DND-41 (cell line): ENCODE measurements at regions not wholly inside any gene's neighbourhood (a gene's known extent, or its start where the extent isn't known, plus 50 kb on each side); places are given as distances from the start of the nearest gene placed in this dataset.

Experiments used
- ATAC-seq: fragments of 200-7000 bp; cut with Tn5 transposase; 3 replicates; pipeline ENCODE4 v1.9.1; 2021; ENCODE audit warnings: low read depth; ENCODE audit not compliant: insufficient read depth
- DNase-seq: peaks from one replicate; pipeline ENCODE4 v3.0.0-alpha.2; 2020
- H2AFZ ChIP-seq: 2 replicates; pipeline ENCODE4 v1.6.0; 2012; ENCODE audit warnings: low read depth, low read length
- H3K27ac ChIP-seq: 2 replicates; pipeline ENCODE4 v1.5.1; 2012; ENCODE audit warnings: low read length, inconsistent platforms
- H3K27me3 ChIP-seq: fragments of 200-600 bp; sonication (generic); 2 replicates; pipeline ENCODE4 v1.6.0; 2012; ENCODE audit warnings: low read length, mild to moderate bottlenecking, inconsistent platforms; ENCODE audit not compliant: insufficient read depth, poor library complexity
- H3K36me3 ChIP-seq: 2 replicates; pipeline ENCODE4 v1.5.1; 2012; ENCODE audit warnings: low read length, inconsistent platforms; ENCODE audit not compliant: insufficient read depth
- H3K4me1 ChIP-seq: 2 replicates; pipeline ENCODE4 v1.5.1; 2012; ENCODE audit warnings: mild to moderate bottlenecking, low read length; ENCODE audit not compliant: insufficient read depth
- H3K4me2 ChIP-seq: 2 replicates; pipeline ENCODE4 v1.6.0; 2012; ENCODE audit warnings: mild to moderate bottlenecking, moderate library complexity, low read length, inconsistent platforms; ENCODE audit not compliant: insufficient read depth
- H3K4me3 ChIP-seq, 2 experiments: fragments of 200-600 bp in 1 of 2; shearing (Covaris generic) in 1 of 2; 2 replicates each; pipeline ENCODE4 v1.5.1; 2012 to 2016; ENCODE audit warnings: inconsistent platforms in 2 of 2, low read length in 2 of 2, mild to moderate bottlenecking in 2 of 2, low read depth in 1 of 2, moderate library complexity in 1 of 2
- H3K79me2 ChIP-seq: 2 replicates; pipeline ENCODE4 v1.6.0; 2012; ENCODE audit warnings: low read length, inconsistent platforms; ENCODE audit not compliant: insufficient read depth
- H3K9ac ChIP-seq: 2 replicates; pipeline ENCODE4 v1.6.0; 2012; ENCODE audit warnings: low read depth, mild to moderate bottlenecking, inconsistent platforms, low read length, moderate library complexity
- H3K9me3 ChIP-seq: 2 replicates; pipeline ENCODE4 v1.5.1; 2012; ENCODE audit warnings: low read length, moderate library complexity, mild to moderate bottlenecking, inconsistent platforms; ENCODE audit not compliant: insufficient read depth, severe bottlenecking
- H4K20me1 ChIP-seq: 2 replicates; pipeline ENCODE4 v1.6.0; 2012; ENCODE audit warnings: low read length; ENCODE audit not compliant: insufficient read depth
- EZH2 ChIP-seq: IDR thresholded peaks from 3 replicates; pipeline ENCODE4 v1.6.1; 2012; ENCODE audit warnings: borderline replicate concordance, low read depth, mild to moderate bottlenecking, moderate library complexity, low read length, inconsistent platforms; ENCODE audit not compliant: severe bottlenecking
- TF ChIP-seq, protein P1 (sequence below): IDR thresholded peaks from 2 replicates; pipeline ENCODE4 v1.5.1; 2012; ENCODE audit warnings: borderline replicate concordance, low read length, moderate library complexity, mild to moderate bottlenecking; ENCODE audit not compliant: poor library complexity, severe bottlenecking; ENCODE audit errors: extremely low read depth

DNA sequence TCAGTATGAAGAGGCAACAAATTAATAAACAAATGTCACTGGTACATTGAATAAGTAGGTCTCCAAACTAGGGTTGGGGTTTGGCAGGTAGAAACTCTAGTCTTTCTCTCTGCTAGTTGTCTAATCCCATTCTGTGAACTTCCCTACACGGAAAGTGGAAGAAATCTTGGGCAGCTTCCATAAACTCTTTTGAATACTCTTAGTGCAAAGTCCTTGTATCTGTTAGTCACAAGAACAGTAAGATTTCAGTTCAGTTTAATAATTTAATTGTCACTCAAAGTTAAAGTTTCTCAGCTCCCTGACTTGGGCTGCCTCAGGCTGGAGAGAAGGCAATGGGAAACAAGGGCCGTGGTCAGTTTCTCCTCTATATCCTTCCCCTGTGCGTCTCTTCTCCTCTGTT lies 135.4 kb upstream of the MDM1 start:
- ATAC-seq, result no peak
- H3K9ac ChIP-seq, result no peak overlapping the region
- H2AFZ ChIP-seq, result no peak overlapping the region
- H3K4me1 ChIP-seq, result no peaks in the 10 kb centered on the region; the same call in 1 of the 2 replicates
- no peaks in the 10 kb centered on the region for H3K36me3 ChIP-seq
- H3K4me2 ChIP-seq, result no peak overlapping the region
- H3K9me3 ChIP-seq, result no peaks in the 10 kb centered on the region
- H3K79me2 ChIP-seq, result no peaks in the 10 kb centered on the region
- no peak for DNase-seq
- H4K20me1 ChIP-seq, result no peaks in the 10 kb centered on the region
- TF ChIP-seq, protein P1, sequence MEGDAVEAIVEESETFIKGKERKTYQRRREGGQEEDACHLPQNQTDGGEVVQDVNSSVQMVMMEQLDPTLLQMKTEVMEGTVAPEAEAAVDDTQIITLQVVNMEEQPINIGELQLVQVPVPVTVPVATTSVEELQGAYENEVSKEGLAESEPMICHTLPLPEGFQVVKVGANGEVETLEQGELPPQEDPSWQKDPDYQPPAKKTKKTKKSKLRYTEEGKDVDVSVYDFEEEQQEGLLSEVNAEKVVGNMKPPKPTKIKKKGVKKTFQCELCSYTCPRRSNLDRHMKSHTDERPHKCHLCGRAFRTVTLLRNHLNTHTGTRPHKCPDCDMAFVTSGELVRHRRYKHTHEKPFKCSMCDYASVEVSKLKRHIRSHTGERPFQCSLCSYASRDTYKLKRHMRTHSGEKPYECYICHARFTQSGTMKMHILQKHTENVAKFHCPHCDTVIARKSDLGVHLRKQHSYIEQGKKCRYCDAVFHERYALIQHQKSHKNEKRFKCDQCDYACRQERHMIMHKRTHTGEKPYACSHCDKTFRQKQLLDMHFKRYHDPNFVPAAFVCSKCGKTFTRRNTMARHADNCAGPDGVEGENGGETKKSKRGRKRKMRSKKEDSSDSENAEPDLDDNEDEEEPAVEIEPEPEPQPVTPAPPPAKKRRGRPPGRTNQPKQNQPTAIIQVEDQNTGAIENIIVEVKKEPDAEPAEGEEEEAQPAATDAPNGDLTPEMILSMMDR, result no peak
- TF ChIP-seq EZH2, result no peak
- no peak overlapping the region for H3K27ac ChIP-seq
- no peak overlapping the region for H3K4me3 ChIP-seq
- no peaks in the 10 kb centered on the region for H3K27me3 ChIP-seq

DNA sequence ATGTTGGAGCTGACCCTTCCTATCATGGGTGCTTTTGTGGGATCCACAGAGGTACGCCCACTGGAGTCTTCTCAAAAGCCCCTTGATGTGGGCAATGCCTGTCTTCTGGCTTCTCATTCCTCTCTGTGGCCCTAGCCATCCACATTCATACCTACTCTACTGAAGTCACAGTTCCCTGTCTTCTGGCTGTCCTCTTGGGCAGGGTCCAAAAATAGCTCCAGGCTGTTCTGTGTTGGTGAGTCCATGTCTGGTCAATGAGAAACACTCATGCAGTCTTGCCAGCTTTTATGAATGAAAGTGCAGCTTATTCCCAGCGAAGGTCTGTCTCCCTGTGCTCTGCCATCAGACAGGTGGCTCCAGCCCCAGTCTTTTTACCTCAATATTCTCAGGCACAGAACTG lies 135.9 kb upstream of the MDM1 start:
- Histone ChIP-seq H3K27ac (no peak overlapping the region), H3K4me3 (no peak overlapping the region), H2AFZ (no peak overlapping the region), H3K4me2 (no peak overlapping the region), H3K9ac (no peak overlapping the region), H3K9me3 (no peaks in the 10 kb centered on the region), H3K27me3 (no peaks in the 10 kb centered on the region), H4K20me1 (no peaks in the 10 kb centered on the region), H3K79me2 (no peaks in the 10 kb centered on the region), H3K4me1 (no peaks in the 10 kb centered on the region), H3K36me3 (no peaks in the 10 kb centered on the region)
- ATAC-seq, result no peak
- no peak for TF ChIP-seq EZH2
- TF ChIP-seq, protein P1, result no peak
- no peak for DNase-seq

DNA sequence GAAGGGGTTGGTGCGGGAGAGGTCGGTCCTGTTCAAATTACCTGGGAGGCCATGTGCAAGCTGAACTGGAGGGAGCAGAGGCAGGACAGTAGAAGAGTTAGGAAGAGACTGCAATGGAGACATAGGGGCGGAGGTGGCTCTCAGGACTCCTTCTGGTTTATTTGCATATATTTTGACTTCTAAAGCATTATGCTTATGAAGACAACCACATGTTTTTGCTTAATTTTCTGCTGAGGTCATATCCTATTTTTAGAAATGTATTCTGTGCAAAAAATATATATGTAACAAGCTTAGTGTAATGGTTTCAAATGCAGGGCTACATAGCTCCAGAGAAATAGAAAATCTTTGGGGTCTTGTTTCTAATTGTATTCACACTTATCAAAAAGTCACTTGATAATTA lies 137.0 kb upstream of the MDM1 start:
- Histone ChIP-seq H3K27ac (no peak overlapping the region), H2AFZ (no peak overlapping the region; the same call in 1 of the 2 replicates), H3K4me2 (no peak overlapping the region), H3K79me2 (no peaks in the 10 kb centered on the region), H3K4me3 (no peak overlapping the region), H3K9ac (no peak overlapping the region), H3K9me3 (no peaks in the 10 kb centered on the region), H3K27me3 (no peaks in the 10 kb centered on the region), H4K20me1 (no peaks in the 10 kb centered on the region), H3K36me3 (no peaks in the 10 kb centered on the region), H3K4me1 (no peaks in the 10 kb centered on the region)
- TF ChIP-seq, protein P1, result no peak
- TF ChIP-seq EZH2, result no peak
- no peak for DNase-seq
- ATAC-seq, result no peak
